MM.1S (cell line): ENCODE measurements at regions not wholly inside any gene's neighbourhood (a gene's known extent, or its start where the extent isn't known, plus 50 kb on each side); places are given as distances from the start of the nearest gene placed in this dataset.
"Not testable (repeated sequence)": the region's sequence is repeated elsewhere in the genome, so short reads cannot be mapped to it uniquely, and the experiment has no call there.

Source experiments
- DNase-seq: peaks from one replicate; pipeline ENCODE4 v3.0.0-alpha.2; 2015
- H2AFZ ChIP-seq: fragments of 300-600 bp; sonication (generic); 2 replicates; pipeline ENCODE4 v1.6.0; 2016; ENCODE audit warnings: antibody characterized with exemption, low read length
- H3F3A ChIP-seq: fragments of 300-600 bp; sonication (generic); 2 replicates; pipeline ENCODE4 v1.6.1; 2016; ENCODE audit warnings: mild to moderate bottlenecking, antibody characterized with exemption, low read length, moderate library complexity, mixed read lengths; ENCODE audit not compliant: insufficient read depth
- H3K27ac ChIP-seq: fragments of 300-600 bp; sonication (generic); 2 replicates; pipeline ENCODE4 v1.5.1; 2016; ENCODE audit warnings: mild to moderate bottlenecking, low read length
- H3K27me3 ChIP-seq: fragments of 300-600 bp; sonication (generic); replicated peaks from 2 replicates; pipeline ENCODE4 v1.6.0; 2016; ENCODE audit warnings: low read length; ENCODE audit not compliant: insufficient read depth
- H3K36me3 ChIP-seq: fragments of 300-600 bp; sonication (generic); replicated peaks from 2 replicates; pipeline ENCODE4 v1.6.1; 2016; ENCODE audit warnings: mild to moderate bottlenecking, low read length, mixed read lengths; ENCODE audit not compliant: insufficient read depth
- H3K4me1 ChIP-seq: fragments of 300-600 bp; sonication (generic); 2 replicates; pipeline ENCODE4 v1.6.1; 2016; ENCODE audit warnings: low read length, mixed read lengths
- H3K4me2 ChIP-seq: fragments of 300-600 bp; sonication (generic); 2 replicates; pipeline ENCODE4 v1.6.0; 2016; ENCODE audit warnings: low read depth, low read length
- H3K4me3 ChIP-seq: fragments of 300-600 bp; sonication (generic); 2 replicates; pipeline ENCODE4 v1.5.1; 2016; ENCODE audit warnings: low read length, mixed read lengths
- H3K79me2 ChIP-seq: fragments of 300-600 bp; sonication (generic); 2 replicates; pipeline ENCODE4 v1.6.1; 2016; ENCODE audit warnings: mixed run types, low read length, mixed read lengths
- H3K9ac ChIP-seq: fragments of 300-600 bp; sonication (generic); 2 replicates; pipeline ENCODE4 v1.6.1; 2016; ENCODE audit warnings: low read length, mixed read lengths
- H3K9me2 ChIP-seq: fragments of 300-600 bp; sonication (generic); replicated peaks from 2 replicates; pipeline ENCODE4 v1.6.1; 2016; ENCODE audit warnings: mild to moderate bottlenecking, low read length, mixed read lengths; ENCODE audit not compliant: insufficient read depth
- H3K9me3 ChIP-seq: fragments of 300-600 bp; sonication (generic); replicated peaks from 2 replicates; pipeline ENCODE4 v1.6.1; 2016; ENCODE audit warnings: mild to moderate bottlenecking, low read length, mixed read lengths; ENCODE audit not compliant: insufficient read depth
- H4K20me1 ChIP-seq: fragments of 300-600 bp; sonication (generic); 2 replicates; pipeline ENCODE4 v1.6.1; 2016; ENCODE audit warnings: mild to moderate bottlenecking, low read length, moderate library complexity, mixed read lengths; ENCODE audit not compliant: insufficient read depth
- EZH2 ChIP-seq: fragments of 300-600 bp; sonication (generic); optimal IDR thresholded peaks from 2 replicates; pipeline ENCODE3; 2017; ENCODE audit warnings: low read depth, mild to moderate bottlenecking, antibody characterized with exemption, low read length, mixed read lengths
- EZH2phosphoT487 ChIP-seq: fragments of 300-600 bp; sonication (generic); IDR thresholded peaks from 2 replicates; pipeline ENCODE4 v1.6.1; 2018; ENCODE audit warnings: antibody characterized with exemption, low read length
- TF ChIP-seq, protein P1 (sequence below): fragments of 300-600 bp; sonication (generic); IDR thresholded peaks from 2 replicates; pipeline ENCODE4 v1.5.1; 2016; ENCODE audit warnings: antibody characterized with exemption, low read length, mixed read lengths

DNA sequence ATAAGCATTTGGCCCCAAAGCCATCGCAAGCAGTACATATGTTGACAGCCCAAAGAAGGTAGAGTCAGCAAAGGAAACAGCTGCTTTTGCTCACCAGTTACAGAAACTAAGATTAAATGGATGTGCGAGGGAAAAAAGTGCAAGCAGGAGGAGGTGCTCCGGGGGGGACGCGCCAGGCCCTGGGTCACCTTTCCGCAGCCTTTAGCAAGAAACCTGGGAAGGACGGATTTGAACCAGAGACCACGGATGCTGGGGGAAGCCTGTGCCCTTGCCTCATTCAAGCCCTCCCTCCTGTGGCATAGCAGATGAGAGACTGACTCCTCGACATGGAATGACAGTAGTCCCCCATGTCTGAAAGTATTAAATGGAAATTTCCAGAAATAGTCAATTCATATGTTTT is 405.6 kb upstream of the PRKCQ start:
- Histone ChIP-seq H3K36me3 (no peaks in the 10 kb centered on the region), H3K9me3 (no peaks in the 10 kb centered on the region), H2AFZ (no peak overlapping the region), H3K27me3 (no peaks in the 10 kb centered on the region), H3K4me3 (no peak overlapping the region), H3K79me2 (no peaks in the 10 kb centered on the region), H3K27ac (no peak overlapping the region), H3K4me2 (no peak overlapping the region), H3K9ac (no peak overlapping the region), H3F3A (no peaks in the 10 kb centered on the region), H3K9me2 (no peaks in the 10 kb centered on the region), H4K20me1 (no peaks in the 10 kb centered on the region), H3K4me1 (peaks cover 2% of the 10 kb centered on the region)
- DNase-seq, result no peak
- TF ChIP-seq, protein P1, sequence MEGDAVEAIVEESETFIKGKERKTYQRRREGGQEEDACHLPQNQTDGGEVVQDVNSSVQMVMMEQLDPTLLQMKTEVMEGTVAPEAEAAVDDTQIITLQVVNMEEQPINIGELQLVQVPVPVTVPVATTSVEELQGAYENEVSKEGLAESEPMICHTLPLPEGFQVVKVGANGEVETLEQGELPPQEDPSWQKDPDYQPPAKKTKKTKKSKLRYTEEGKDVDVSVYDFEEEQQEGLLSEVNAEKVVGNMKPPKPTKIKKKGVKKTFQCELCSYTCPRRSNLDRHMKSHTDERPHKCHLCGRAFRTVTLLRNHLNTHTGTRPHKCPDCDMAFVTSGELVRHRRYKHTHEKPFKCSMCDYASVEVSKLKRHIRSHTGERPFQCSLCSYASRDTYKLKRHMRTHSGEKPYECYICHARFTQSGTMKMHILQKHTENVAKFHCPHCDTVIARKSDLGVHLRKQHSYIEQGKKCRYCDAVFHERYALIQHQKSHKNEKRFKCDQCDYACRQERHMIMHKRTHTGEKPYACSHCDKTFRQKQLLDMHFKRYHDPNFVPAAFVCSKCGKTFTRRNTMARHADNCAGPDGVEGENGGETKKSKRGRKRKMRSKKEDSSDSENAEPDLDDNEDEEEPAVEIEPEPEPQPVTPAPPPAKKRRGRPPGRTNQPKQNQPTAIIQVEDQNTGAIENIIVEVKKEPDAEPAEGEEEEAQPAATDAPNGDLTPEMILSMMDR, result no peak
- TF ChIP-seq EZH2phosphoT487, result no peak
- TF ChIP-seq EZH2, result no peak

DNA sequence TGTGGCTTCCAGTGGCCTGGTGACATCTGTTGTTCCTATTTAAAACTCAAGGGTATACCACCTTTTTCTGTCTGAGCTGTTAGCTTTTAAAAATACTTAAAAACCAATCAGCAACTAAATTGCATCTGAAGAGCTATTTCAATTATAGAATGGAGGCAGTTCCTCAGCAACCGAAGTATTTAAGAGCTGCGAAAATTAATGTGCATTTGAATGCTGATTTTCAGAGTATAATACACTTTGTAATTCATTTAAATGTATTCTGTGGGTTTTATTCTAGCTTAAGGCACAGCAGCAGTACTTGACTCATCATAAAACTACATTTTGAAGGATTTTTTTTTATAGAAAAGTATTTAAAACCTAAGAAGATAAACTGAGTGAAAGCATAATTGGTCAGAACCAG is 404.9 kb upstream of the PRKCQ start:
- H3K9ac ChIP-seq, result no peak overlapping the region
- 0 out of 2 replicates have a peak, but pooled peaks cover 6% of the 10 kb centered on the region for H3F3A ChIP-seq
- H3K36me3 ChIP-seq, result no peaks in the 10 kb centered on the region
- H3K27me3 ChIP-seq, result no peaks in the 10 kb centered on the region
- H3K79me2 ChIP-seq, result no peaks in the 10 kb centered on the region
- H2AFZ ChIP-seq, result no peak overlapping the region
- no peaks in the 10 kb centered on the region for H4K20me1 ChIP-seq
- H3K4me1 ChIP-seq, result peaks cover 9% of the 10 kb centered on the region
- no peak for DNase-seq
- H3K4me3 ChIP-seq, result no peak overlapping the region
- H3K27ac ChIP-seq, result no peak overlapping the region
- no peaks in the 10 kb centered on the region for H3K9me2 ChIP-seq
- H3K4me2 ChIP-seq, result no peak overlapping the region
- TF ChIP-seq EZH2 (no peak), EZH2phosphoT487 (no peak)
- TF ChIP-seq, protein P1, result no peak
- H3K9me3 ChIP-seq, result no peaks in the 10 kb centered on the region

DNA sequence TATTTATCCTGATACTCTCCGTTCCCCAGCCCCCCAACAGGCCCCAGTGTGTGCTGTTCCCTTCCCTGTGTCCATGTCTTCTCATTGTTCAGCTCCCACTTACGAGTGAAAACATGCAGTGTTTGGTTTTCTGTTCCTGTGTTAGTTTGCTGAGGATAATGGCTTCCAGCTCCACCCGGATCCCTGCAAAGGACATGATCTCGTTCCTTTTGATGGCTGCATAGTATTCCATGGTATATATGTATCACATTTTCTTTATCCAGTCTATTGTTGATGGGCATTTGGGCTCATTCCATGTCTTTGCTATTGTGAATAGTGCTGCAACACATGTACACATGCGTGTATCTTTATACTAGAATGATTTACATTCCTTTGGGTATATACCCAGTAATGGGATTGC is 403.9 kb upstream of the PRKCQ start:
- not testable (repeated sequence) for H3K4me2 ChIP-seq, H3F3A ChIP-seq, H3K4me3 ChIP-seq, H4K20me1 ChIP-seq, H3K27ac ChIP-seq, H3K27me3 ChIP-seq, H3K79me2 ChIP-seq, H3K36me3 ChIP-seq, H2AFZ ChIP-seq, H3K9ac ChIP-seq, H3K9me3 ChIP-seq, DNase-seq, H3K9me2 ChIP-seq
- H3K4me1 ChIP-seq, result peaks cover 10% of the 10 kb centered on the region

DNA sequence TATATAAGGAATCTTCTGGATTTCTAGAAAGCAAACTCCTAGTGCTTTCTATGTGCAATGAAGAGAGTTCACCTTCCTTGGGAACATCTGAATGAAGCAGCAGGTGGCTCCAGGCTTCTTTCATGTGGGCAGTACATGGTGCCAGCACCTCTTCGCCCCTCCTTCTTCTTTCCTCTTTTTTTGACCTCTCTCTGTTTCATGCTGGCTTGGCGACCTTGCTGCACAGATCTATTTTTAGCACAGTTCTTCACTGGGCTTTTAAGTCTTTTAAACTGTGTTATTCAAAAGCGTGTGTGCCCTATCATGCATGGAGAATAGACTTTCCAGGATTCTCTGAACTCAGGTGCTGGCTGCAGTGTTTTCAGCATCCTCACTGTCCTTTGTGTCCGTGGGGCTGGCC is 400.3 kb upstream of the PRKCQ start:
- Histone ChIP-seq H3K4me2 (peak overlapping the region; percentile 45; the same call in 1 of the 2 replicates), H3K27ac (peak overlapping the region; percentile 23; the same call in 1 of the 2 replicates), H3K9me3 (no peaks in the 10 kb centered on the region), H3F3A (0 out of 2 replicates have a peak, but pooled peaks cover 7% of the 10 kb centered on the region), H4K20me1 (no peaks in the 10 kb centered on the region), H3K4me1 (peaks cover 10% of the 10 kb centered on the region), H3K9ac (no peak overlapping the region), H2AFZ (peak overlapping the region; percentile 45), H3K4me3 (no peak overlapping the region), H3K27me3 (no peaks in the 10 kb centered on the region), H3K9me2 (no peaks in the 10 kb centered on the region), H3K79me2 (no peaks in the 10 kb centered on the region), H3K36me3 (no peaks in the 10 kb centered on the region)
- DNase-seq, result peak; percentile 61
- TF ChIP-seq, protein P1, result no peak
- TF ChIP-seq EZH2phosphoT487 (no peak), EZH2 (no peak)
